ENCODE measurements at regions not wholly inside any gene's neighbourhood (a gene's known extent, or its start where the extent isn't known, plus 50 kb on each side); places are given as distances from the start of the nearest gene placed in this dataset.

DNA sequence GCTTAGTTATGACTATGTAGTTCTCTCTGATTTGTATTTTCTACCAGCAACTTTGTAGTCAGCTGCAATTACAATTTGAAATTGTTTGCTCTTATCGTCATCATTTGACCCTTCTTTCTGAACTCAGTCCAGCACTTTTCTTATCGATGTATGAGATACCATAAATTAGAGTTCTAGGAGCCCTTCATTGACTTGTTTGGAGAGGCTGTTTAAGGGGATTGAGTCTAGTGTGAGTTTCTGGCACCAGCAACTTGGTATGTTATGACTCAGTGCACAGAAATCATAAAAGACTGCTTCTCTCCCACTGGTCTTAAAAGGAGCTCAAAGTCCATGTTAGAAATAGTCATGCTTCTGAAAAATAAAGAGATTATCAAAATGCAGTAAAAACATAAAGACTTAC lies 190.3 kb downstream of the TENT5A start:
- Histone ChIP-seq H3K4me3 (ENCODE audit: low read length) (no peak overlapping the region), H3K9ac (ENCODE audit: low read length) (no peak overlapping the region), H4K20me1 (ENCODE audit: insufficient read depth) (no peaks in the 10 kb centered on the region), H3K27ac (ENCODE audit: low read length) (no peak overlapping the region), H3K9me2 (ENCODE audit: insufficient read depth, low read length) (no peaks in the 10 kb centered on the region), H3K27me3 (ENCODE audit: insufficient read depth, low read depth, low read length) (no peaks in the 10 kb centered on the region), H3K36me3 (ENCODE audit: insufficient read depth, low read length) (no peaks in the 10 kb centered on the region), H3F3A (ENCODE audit: insufficient read depth, low read length, poor library complexity, severe bottlenecking) (no peaks in the 10 kb centered on the region), H2AFZ (ENCODE audit: low read depth, low read length) (no peak overlapping the region), H3K9me3 (ENCODE audit: low read length) (no peaks in the 10 kb centered on the region), H3K4me2 (ENCODE audit: low read length) (no peak overlapping the region), H3K79me2 (replicated peaks; ENCODE audit: insufficient read depth, low read length) (no peaks in the 10 kb centered on the region)
- TF ChIP-seq EZH2 (IDR thresholded peaks at IDR 0.05; ENCODE audit: borderline replicate concordance, insufficient read depth, low read length, poor library complexity, severe bottlenecking) = no peak
- TF ChIP-seq RAD21 (conservative IDR thresholded peaks at IDR 0.05) = no peak
- TF ChIP-seq EP300 (conservative IDR thresholded peaks at IDR 0.05; ENCODE audit: poor library complexity, severe bottlenecking) = no peak
- TF ChIP-seq, protein P1, sequence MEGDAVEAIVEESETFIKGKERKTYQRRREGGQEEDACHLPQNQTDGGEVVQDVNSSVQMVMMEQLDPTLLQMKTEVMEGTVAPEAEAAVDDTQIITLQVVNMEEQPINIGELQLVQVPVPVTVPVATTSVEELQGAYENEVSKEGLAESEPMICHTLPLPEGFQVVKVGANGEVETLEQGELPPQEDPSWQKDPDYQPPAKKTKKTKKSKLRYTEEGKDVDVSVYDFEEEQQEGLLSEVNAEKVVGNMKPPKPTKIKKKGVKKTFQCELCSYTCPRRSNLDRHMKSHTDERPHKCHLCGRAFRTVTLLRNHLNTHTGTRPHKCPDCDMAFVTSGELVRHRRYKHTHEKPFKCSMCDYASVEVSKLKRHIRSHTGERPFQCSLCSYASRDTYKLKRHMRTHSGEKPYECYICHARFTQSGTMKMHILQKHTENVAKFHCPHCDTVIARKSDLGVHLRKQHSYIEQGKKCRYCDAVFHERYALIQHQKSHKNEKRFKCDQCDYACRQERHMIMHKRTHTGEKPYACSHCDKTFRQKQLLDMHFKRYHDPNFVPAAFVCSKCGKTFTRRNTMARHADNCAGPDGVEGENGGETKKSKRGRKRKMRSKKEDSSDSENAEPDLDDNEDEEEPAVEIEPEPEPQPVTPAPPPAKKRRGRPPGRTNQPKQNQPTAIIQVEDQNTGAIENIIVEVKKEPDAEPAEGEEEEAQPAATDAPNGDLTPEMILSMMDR (IDR thresholded peaks at IDR 0.05; ENCODE audit: poor library complexity, severe bottlenecking) = no peak
- no peak for TF ChIP-seq POLR2AphosphoS5 (IDR thresholded peaks at IDR 0.05)
- TF ChIP-seq TAF1 (IDR thresholded peaks at IDR 0.05; ENCODE audit: low read depth) = no peak
- TF ChIP-seq MXI1 (conservative IDR thresholded peaks at IDR 0.05; ENCODE audit: poor library complexity, severe bottlenecking) = no peak
- TF ChIP-seq, protein P2, sequence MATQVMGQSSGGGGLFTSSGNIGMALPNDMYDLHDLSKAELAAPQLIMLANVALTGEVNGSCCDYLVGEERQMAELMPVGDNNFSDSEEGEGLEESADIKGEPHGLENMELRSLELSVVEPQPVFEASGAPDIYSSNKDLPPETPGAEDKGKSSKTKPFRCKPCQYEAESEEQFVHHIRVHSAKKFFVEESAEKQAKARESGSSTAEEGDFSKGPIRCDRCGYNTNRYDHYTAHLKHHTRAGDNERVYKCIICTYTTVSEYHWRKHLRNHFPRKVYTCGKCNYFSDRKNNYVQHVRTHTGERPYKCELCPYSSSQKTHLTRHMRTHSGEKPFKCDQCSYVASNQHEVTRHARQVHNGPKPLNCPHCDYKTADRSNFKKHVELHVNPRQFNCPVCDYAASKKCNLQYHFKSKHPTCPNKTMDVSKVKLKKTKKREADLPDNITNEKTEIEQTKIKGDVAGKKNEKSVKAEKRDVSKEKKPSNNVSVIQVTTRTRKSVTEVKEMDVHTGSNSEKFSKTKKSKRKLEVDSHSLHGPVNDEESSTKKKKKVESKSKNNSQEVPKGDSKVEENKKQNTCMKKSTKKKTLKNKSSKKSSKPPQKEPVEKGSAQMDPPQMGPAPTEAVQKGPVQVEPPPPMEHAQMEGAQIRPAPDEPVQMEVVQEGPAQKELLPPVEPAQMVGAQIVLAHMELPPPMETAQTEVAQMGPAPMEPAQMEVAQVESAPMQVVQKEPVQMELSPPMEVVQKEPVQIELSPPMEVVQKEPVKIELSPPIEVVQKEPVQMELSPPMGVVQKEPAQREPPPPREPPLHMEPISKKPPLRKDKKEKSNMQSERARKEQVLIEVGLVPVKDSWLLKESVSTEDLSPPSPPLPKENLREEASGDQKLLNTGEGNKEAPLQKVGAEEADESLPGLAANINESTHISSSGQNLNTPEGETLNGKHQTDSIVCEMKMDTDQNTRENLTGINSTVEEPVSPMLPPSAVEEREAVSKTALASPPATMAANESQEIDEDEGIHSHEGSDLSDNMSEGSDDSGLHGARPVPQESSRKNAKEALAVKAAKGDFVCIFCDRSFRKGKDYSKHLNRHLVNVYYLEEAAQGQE (IDR thresholded peaks at IDR 0.05; ENCODE audit: borderline replicate concordance) = no peak
- no peak for TF ChIP-seq SMC3 (conservative IDR thresholded peaks at IDR 0.05; ENCODE audit: poor library complexity)

DNA sequence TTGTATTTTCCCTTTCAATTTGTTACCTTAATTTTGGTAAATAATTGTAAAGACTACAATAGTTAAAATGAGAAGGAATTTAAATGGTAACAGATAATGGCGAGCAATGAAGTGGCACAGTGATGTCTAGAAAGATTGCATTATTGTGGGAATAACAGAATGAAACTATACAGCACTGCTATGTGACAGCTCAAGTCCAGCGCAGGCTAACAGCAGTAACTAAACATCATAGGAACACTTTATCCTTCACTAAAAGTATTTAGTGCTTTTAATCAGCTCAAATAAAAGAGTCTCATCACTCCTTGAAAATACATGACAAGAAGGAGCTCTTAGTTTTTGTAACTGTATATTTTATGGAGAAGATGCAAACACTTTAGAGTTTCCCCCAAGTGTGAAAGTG lies 190.8 kb downstream of the TENT5A start:
- Histone ChIP-seq H3K36me3 (ENCODE audit: insufficient read depth, low read length) (no peaks in the 10 kb centered on the region), H2AFZ (ENCODE audit: low read depth, low read length) (no peak overlapping the region), H4K20me1 (ENCODE audit: insufficient read depth) (no peaks in the 10 kb centered on the region), H3K27me3 (ENCODE audit: insufficient read depth, low read depth, low read length) (no peaks in the 10 kb centered on the region), H3K4me3 (ENCODE audit: low read length) (no peak overlapping the region), H3K9ac (ENCODE audit: low read length) (no peak overlapping the region), H3K9me3 (ENCODE audit: low read length) (no peaks in the 10 kb centered on the region), H3K4me2 (ENCODE audit: low read length) (no peak overlapping the region), H3K9me2 (ENCODE audit: insufficient read depth, low read length) (no peaks in the 10 kb centered on the region), H3K27ac (ENCODE audit: low read length) (no peak overlapping the region), H3K79me2 (replicated peaks; ENCODE audit: insufficient read depth, low read length) (no peaks in the 10 kb centered on the region), H3F3A (ENCODE audit: insufficient read depth, low read length, poor library complexity, severe bottlenecking) (no peaks in the 10 kb centered on the region)
- TF ChIP-seq TAF1 (IDR thresholded peaks at IDR 0.05; ENCODE audit: low read depth) (no peak), RAD21 (conservative IDR thresholded peaks at IDR 0.05) (no peak), POLR2AphosphoS5 (IDR thresholded peaks at IDR 0.05) (no peak), SMC3 (conservative IDR thresholded peaks at IDR 0.05; ENCODE audit: poor library complexity) (no peak), MXI1 (conservative IDR thresholded peaks at IDR 0.05; ENCODE audit: poor library complexity, severe bottlenecking) (no peak), EP300 (conservative IDR thresholded peaks at IDR 0.05; ENCODE audit: poor library complexity, severe bottlenecking) (no peak), EZH2 (IDR thresholded peaks at IDR 0.05; ENCODE audit: borderline replicate concordance, insufficient read depth, low read length, poor library complexity, severe bottlenecking) (no peak)
- TF ChIP-seq, protein P1 (IDR thresholded peaks at IDR 0.05; ENCODE audit: poor library complexity, severe bottlenecking) = no peak
- TF ChIP-seq, protein P2 (IDR thresholded peaks at IDR 0.05; ENCODE audit: borderline replicate concordance) = no peak
